A549 (cell line): ENCODE measurements at regions not wholly inside any gene's neighbourhood (a gene's known extent, or its start where the extent isn't known, plus 50 kb on each side); places are given as distances from the start of the nearest gene placed in this dataset.
"Not testable (repeated sequence)": the region's sequence is repeated elsewhere in the genome, so short reads cannot be mapped to it uniquely, and the experiment has no call there.

Experiments
- ATAC-seq, 2 experiments: fragments of 200-7000 bp in 1 of 2; fragments of >200 bp in 1 of 2; cut with Nextera tagmentation in 1 of 2; cut with Tn5 transposase in 1 of 2; 3 replicates each; pipeline versions ENCODE4 v1.8.0 to v1.9.1; 2018 to 2020; ENCODE audit warnings: mild to moderate bottlenecking in 1 of 2, moderate library complexity in 1 of 2
- CTCF ChIA-PET: fragments of 300-600 bp; sonication (Branson Sonifier 250); formaldehyde crosslinking; extraction: SDS; loops from one replicate; lab custom pipeline; 2021; ENCODE audit warnings: antibody characterized with exemption, inconsistent platforms; lab: Yijun Ruan, JAX
- POLR2A ChIA-PET: fragments of 350-600 bp; formaldehyde crosslinking; extraction: SDS; loops from one replicate; lab custom pipeline; 2021; ENCODE audit warnings: antibody characterized with exemption, inconsistent platforms; lab: Yijun Ruan, JAX
- DNase-seq, 2 experiments: peaks; one replicate each; pipeline versions ENCODE4 v3.0.0 to v3.0.0-alpha.2; 2011 to 2016; ENCODE audit warnings: low read depth in 1 of 2, low spot score in 1 of 2
- FAIRE-seq: peaks from 2 replicates; lab custom pipeline; 2011; peaks lifted over from hg19 to GRCh38; lab: Jason Lieb, UNC
- H3K27ac ChIP-seq, 2 experiments: fragments of >200 bp; sonication (Bioruptor Twin); formaldehyde crosslinking; 3 replicates each; pipeline ENCODE4 v1.5.1; 2016 to 2017
- H3K4me1 ChIP-seq: fragments of >200 bp; sonication (Bioruptor Twin); formaldehyde crosslinking; 3 replicates; pipeline ENCODE4 v1.6.1; 2016
- H3K4me2 ChIP-seq: fragments of >200 bp; sonication (Bioruptor Twin); formaldehyde crosslinking; 3 replicates; pipeline ENCODE4 v1.6.1; 2016
- H3K4me3 ChIP-seq: fragments of >200 bp; sonication (Bioruptor Twin); formaldehyde crosslinking; 3 replicates; pipeline ENCODE4 v1.5.1; 2016
- H3K9me3 ChIP-seq: fragments of >200 bp; sonication (Bioruptor Twin); formaldehyde crosslinking; 3 replicates; pipeline ENCODE4 v1.6.1; 2016
- ATOH8 ChIP-seq: fragments of 250-450 bp; sonication (Bioruptor Pico); IDR thresholded peaks from 2 replicates; pipeline ENCODE4 v1.5.0; 2020; ENCODE audit warnings: low read depth, mild to moderate bottlenecking, moderate library complexity
- EP300 ChIP-seq, 2 experiments: fragments of >200 bp; sonication (Bioruptor Twin); formaldehyde crosslinking; IDR thresholded peaks; 2 replicates in 1 of 2; 3 replicates in 1 of 2; pipeline ENCODE4 v1.6.1; 2016 to 2017
- JUN ChIP-seq, 2 experiments: fragments of >200 bp; sonication (Bioruptor Twin); formaldehyde crosslinking; IDR thresholded peaks; 2 replicates in 1 of 2; 3 replicates in 1 of 2; pipeline ENCODE4 v1.6.1; 2016 to 2017
- PHF8 ChIP-seq: fragments of 200-600 bp; sonication (generic); IDR thresholded peaks from 2 replicates; pipeline ENCODE4 v1.6.1; 2016; ENCODE audit warnings: low read depth, mild to moderate bottlenecking, antibody characterized with exemption, moderate library complexity, borderline replicate concordance
- POLR2A ChIP-seq: IDR thresholded peaks from 2 replicates; pipeline ENCODE4 v1.6.1; 2012; ENCODE audit warnings: mild to moderate bottlenecking, low read length
- RAD21 ChIP-seq, 2 experiments: fragments of >200 bp in 1 of 2; sonication (Bioruptor Twin) in 1 of 2; formaldehyde crosslinking in 1 of 2; IDR thresholded peaks in 1 of 2; conservative IDR thresholded peaks in 1 of 2; 2 replicates in 1 of 2; 3 replicates in 1 of 2; pipeline ENCODE4 v1.6.1; 2012 to 2018; ENCODE audit warnings: inconsistent platforms in 1 of 2
- SREBF2 ChIP-seq: fragments of 450-650 bp; IDR thresholded peaks from 2 replicates; pipeline ENCODE4 v1.6.1; 2014; ENCODE audit warnings: mild to moderate bottlenecking, moderate library complexity
- ZFP36 ChIP-seq: fragments of 450-650 bp; IDR thresholded peaks from 2 replicates; pipeline ENCODE4 v1.6.1; 2014; ENCODE audit warnings: borderline replicate concordance; ENCODE audit not compliant: partially characterized antibody
- ZNF302 ChIP-seq: fragments of 250-450 bp; sonication (Bioruptor Pico); IDR thresholded peaks from 2 replicates; pipeline ENCODE4 v1.9.0; 2021; ENCODE audit warnings: inconsistent platforms, mild to moderate bottlenecking, moderate library complexity
- ZSCAN20 ChIP-seq: fragments of 250-450 bp; sonication (Bioruptor Pico); IDR thresholded peaks from 2 replicates; pipeline ENCODE4 v1.8.0; 2022; ENCODE audit warnings: mild to moderate bottlenecking, moderate library complexity
- WGBS: methylation state at CpG from one replicate; pipeline ENCODE4 v1.1.6; 2017; ENCODE audit errors: missing lambda C conversion rate; 5-methylcytosine and 5-hydroxymethylcytosine counted together
- TF ChIP-seq, protein P1 (sequence below): fragments of >200 bp; sonication (Bioruptor Twin); formaldehyde crosslinking; IDR thresholded peaks from 2 replicates; pipeline ENCODE4 v1.6.1; 2016

GRCh38 chr21:36613059-36613458 is 85.9 kb upstream of the SIM2 start:
- ChIA-PET POLR2A (no interaction called here), CTCF (no interaction called here)
- Histone ChIP-seq H3K4me1 (no peaks in the 10 kb centered on the region), H3K4me2 (no peak overlapping the region), H3K9me3 (peaks cover 2% of the 10 kb centered on the region; the same call in 1 of the 3 replicates), H3K4me3 (no peak overlapping the region), H3K27ac (no peak overlapping the region)
- DNase-seq: no peak
- no peak for FAIRE-seq
- 45% methylated on average over 10 of the region's 10 CpGs for WGBS
- TF ChIP-seq, protein P1, sequence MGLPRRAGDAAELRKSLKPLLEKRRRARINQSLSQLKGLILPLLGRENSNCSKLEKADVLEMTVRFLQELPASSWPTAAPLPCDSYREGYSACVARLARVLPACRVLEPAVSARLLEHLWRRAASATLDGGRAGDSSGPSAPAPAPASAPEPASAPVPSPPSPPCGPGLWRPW: no peak
- no peak for TF ChIP-seq SREBF2
- TF ChIP-seq RAD21 (conservative IDR thresholded peaks at IDR 0.05 in 1 of 2, IDR thresholded peaks at IDR 0.05 in 1 of 2): no peak
- TF ChIP-seq ZSCAN20 (CRISPR knock-in tag): no peak
- TF ChIP-seq ATOH8 (CRISPR knock-in tag): no peak
- no peak for TF ChIP-seq ZFP36
- no peak for TF ChIP-seq PHF8
- TF ChIP-seq EP300 (IDR thresholded peaks at IDR 0.05): no peak
- no peak for ATAC-seq

GRCh38 chr21:36613554-36613953 is 85.4 kb upstream of the SIM2 start:
- no peak for TF ChIP-seq POLR2A
- TF ChIP-seq ZNF302 (CRISPR knock-in tag): no peak
- TF ChIP-seq, all 56 proteins: peak for 0
- ChIA-PET POLR2A (no interaction called here), CTCF (no interaction called here)
- no peak for ATAC-seq
- no peak for FAIRE-seq
- Histone ChIP-seq H3K9me3 (peaks cover 2% of the 10 kb centered on the region; the same call in 1 of the 3 replicates), H3K4me3 (no peak overlapping the region), H3K27ac (no peak overlapping the region), H3K4me2 (no peak overlapping the region), H3K4me1 (no peaks in the 10 kb centered on the region)
- 45% methylated on average over 3 of the region's 3 CpGs for WGBS
- no peak for DNase-seq

GRCh38 chr21:36615274-36615964 is 83.5 kb upstream of the SIM2 start:
- FAIRE-seq: no peak
- Histone ChIP-seq H3K27ac (no peak overlapping the region), H3K9me3 (no peaks in the 10 kb centered on the region; the same call in 2 of the 3 replicates), H3K4me2 (no peak overlapping the region), H3K4me3 (no peak overlapping the region), H3K4me1 (no peaks in the 10 kb centered on the region)
- WGBS: 60% methylated on average over 1 of the region's 5 CpGs
- POLR2A ChIA-PET: no interaction called here
- CTCF ChIA-PET: interaction anchor here (0.9 kb wide), 1 partner anchor 9 kb away, joined by 3 read pairs; no protein-coding TSS in a partner anchor
- ATAC-seq: peak in 1 of 2 experiments; percentile 74; a peak in 3 of 6 replicates
- peak; percentile 6 to 13 for DNase-seq
- TF ChIP-seq JUN (IDR thresholded peaks at IDR 0.05) (no peak), RAD21 (conservative IDR thresholded peaks at IDR 0.05 in 1 of 2, IDR thresholded peaks at IDR 0.05 in 1 of 2) (0 out of 5 replicates have a peak, but pooled peaks of 1 of the 2 experiments have one; percentile 25)

DNA sequence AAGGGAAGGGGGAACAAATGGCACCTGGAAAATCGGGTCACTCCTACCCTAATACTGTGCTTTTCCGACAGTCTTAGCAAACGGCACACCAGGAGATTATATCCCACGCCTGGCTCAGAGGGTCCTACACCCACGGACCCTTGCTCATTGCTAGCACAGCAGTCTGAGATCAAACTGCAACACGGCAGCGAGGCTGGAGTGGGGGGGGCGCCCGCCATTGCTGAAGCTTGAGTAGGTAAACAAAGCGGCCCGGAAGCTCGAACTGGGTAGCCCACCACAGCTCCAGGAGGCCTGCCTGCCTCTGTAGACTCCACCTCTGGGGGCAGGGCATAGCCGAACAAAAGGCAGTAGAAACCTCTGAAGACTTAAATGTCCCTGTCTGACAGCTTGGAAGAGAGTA is 82.1 kb upstream of the SIM2 start:
- DNase-seq, H3K27ac ChIP-seq, H3K4me1 ChIP-seq, FAIRE-seq, H3K4me2 ChIP-seq, POLR2A ChIA-PET, H3K4me3 ChIP-seq, ATAC-seq, H3K9me3 ChIP-seq: not testable (repeated sequence)
- CTCF ChIA-PET: interaction anchor here (0.9 kb wide), 1 partner anchor 10 kb away, joined by 3 read pairs; no protein-coding TSS in a partner anchor
- 49% methylated on average over 9 of the region's 13 CpGs for WGBS

DNA sequence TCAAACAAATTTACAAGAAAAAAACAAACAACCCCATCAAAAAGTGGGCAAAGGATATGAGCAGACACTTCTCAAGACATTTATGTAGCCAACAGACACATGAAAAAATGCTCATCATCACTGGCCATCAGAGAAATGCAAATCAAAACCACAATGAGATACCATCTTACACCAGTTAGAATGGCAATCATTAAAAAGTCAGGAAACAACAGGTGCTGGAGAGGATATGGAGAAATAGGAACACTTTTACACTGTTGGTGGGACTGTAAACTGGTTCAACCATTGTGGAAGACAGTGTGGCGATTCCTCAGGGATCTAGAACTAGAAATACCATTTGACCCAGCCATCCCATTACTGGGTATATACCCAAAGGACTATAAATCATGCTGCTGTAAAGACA is 77.1 kb upstream of the SIM2 start:
- H3K4me3 ChIP-seq, H3K9me3 ChIP-seq, FAIRE-seq, H3K4me2 ChIP-seq, CTCF ChIA-PET, H3K27ac ChIP-seq, ATAC-seq, DNase-seq, H3K4me1 ChIP-seq, POLR2A ChIA-PET: not testable (repeated sequence)
- 0% methylated on average over 1 of the region's 1 CpG for WGBS
